GM23338 (cell line): ENCODE measurements at regions not wholly inside any gene's neighbourhood (a gene's known extent, or its start where the extent isn't known, plus 50 kb on each side); places are given as distances from the start of the nearest gene placed in this dataset.

ENCODE experiments used
- CTCF ChIP-seq, 2 experiments: fragments of 200-600 bp in 1 of 2; sonication (generic) in 1 of 2; conservative IDR thresholded peaks; 2 replicates each; pipeline versions ENCODE4 v1.5.1 to v1.6.1; 2016 to 2017; ENCODE audit warnings: antibody characterized with exemption in 2 of 2, low read depth in 2 of 2, mild to moderate bottlenecking in 2 of 2, moderate library complexity in 1 of 2
- EZH2 ChIP-seq: fragments of 200-600 bp; sonication (generic); IDR thresholded peaks from one replicate; pipeline ENCODE4 v1.8.0; 2017; ENCODE audit warnings: antibody characterized with exemption, mild to moderate bottlenecking, low read depth; ENCODE audit not compliant: unreplicated experiment
- EZH2phosphoT487 ChIP-seq: fragments of 200-600 bp; sonication (generic); IDR thresholded peaks from one replicate; pipeline ENCODE4 v1.8.1; 2018; ENCODE audit warnings: antibody characterized with exemption; ENCODE audit not compliant: unreplicated experiment
- JUNB ChIP-seq: IDR thresholded peaks from one replicate; pipeline ENCODE4 v1.6.1; 2016; ENCODE audit warnings: antibody characterized with exemption; ENCODE audit not compliant: unreplicated experiment
- REST ChIP-seq: IDR thresholded peaks from one replicate; pipeline ENCODE4 v1.6.1; 2018; ENCODE audit warnings: antibody characterized with exemption; ENCODE audit not compliant: unreplicated experiment
- ZNF114 ChIP-seq: fragments of 250-450 bp; sonication (Bioruptor Pico); IDR thresholded peaks from 2 replicates; pipeline ENCODE4 v1.5.0; 2020; ENCODE audit warnings: mild to moderate bottlenecking, moderate library complexity

GRCh38 chr2:60215386-60215901, 338.0 kb downstream of the BCL11A start:
- TF ChIP-seq CTCF (conservative IDR thresholded peaks at IDR 0.05; ENCODE audit: low read depth in 2 of 2) (no peak), JUNB (no peak), EZH2phosphoT487 (no peak), REST (no peak), EZH2 (no peak), ZNF114 (CRISPR knock-in tag) (no peak)
